ENCODE measurements at regions not wholly inside any gene's neighbourhood (a gene's known extent, or its start where the extent isn't known, plus 50 kb on each side); places are given as distances from the start of the nearest gene placed in this dataset.

DNA sequence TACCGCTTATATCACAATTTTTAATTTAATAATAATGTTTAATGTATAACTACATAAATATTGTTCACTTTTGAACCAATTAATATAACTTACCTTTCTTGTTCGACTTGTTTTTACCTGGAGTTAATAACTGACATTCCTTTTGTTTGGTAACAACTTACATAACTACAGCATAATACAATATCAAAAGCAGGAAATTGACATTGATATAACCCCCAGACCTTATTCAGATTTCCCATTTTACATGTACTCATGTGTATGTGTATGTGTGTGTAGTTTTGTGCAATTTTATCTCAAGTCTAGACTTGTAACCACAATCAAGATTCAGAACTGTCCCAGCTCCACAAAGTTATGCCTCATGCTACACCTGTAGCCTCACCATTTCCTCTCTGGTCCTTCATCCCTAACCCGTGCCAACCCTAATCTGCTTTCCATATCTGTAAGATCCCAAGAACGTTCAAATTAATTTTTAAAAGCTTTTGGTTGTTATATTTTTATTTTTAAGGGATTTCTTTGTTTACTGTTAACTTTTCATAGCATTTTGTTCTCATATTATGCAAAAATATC is 190.6 kb downstream of the MANEA start:
- TF ChIP-seq MAX (IDR thresholded peaks at IDR 0.05), result no peak
- TF ChIP-seq TCF12 (IDR thresholded peaks at IDR 0.05; ENCODE audit: low read depth), result no peak
- no peak for TF ChIP-seq EP300 (IDR thresholded peaks at IDR 0.05; ENCODE audit: borderline replicate concordance)
- TF ChIP-seq FOXM1 (IDR thresholded peaks at IDR 0.05; ENCODE audit: borderline replicate concordance, low read depth), result no peak
- TF ChIP-seq TAF1 (IDR thresholded peaks at IDR 0.05; ENCODE audit: low read depth), result no peak
- TF ChIP-seq, protein P1, sequence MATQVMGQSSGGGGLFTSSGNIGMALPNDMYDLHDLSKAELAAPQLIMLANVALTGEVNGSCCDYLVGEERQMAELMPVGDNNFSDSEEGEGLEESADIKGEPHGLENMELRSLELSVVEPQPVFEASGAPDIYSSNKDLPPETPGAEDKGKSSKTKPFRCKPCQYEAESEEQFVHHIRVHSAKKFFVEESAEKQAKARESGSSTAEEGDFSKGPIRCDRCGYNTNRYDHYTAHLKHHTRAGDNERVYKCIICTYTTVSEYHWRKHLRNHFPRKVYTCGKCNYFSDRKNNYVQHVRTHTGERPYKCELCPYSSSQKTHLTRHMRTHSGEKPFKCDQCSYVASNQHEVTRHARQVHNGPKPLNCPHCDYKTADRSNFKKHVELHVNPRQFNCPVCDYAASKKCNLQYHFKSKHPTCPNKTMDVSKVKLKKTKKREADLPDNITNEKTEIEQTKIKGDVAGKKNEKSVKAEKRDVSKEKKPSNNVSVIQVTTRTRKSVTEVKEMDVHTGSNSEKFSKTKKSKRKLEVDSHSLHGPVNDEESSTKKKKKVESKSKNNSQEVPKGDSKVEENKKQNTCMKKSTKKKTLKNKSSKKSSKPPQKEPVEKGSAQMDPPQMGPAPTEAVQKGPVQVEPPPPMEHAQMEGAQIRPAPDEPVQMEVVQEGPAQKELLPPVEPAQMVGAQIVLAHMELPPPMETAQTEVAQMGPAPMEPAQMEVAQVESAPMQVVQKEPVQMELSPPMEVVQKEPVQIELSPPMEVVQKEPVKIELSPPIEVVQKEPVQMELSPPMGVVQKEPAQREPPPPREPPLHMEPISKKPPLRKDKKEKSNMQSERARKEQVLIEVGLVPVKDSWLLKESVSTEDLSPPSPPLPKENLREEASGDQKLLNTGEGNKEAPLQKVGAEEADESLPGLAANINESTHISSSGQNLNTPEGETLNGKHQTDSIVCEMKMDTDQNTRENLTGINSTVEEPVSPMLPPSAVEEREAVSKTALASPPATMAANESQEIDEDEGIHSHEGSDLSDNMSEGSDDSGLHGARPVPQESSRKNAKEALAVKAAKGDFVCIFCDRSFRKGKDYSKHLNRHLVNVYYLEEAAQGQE (IDR thresholded peaks at IDR 0.05; ENCODE audit: low read depth), result no peak
- TF ChIP-seq CREB1 (IDR thresholded peaks at IDR 0.05; ENCODE audit: low read depth), result no peak
- no peak for TF ChIP-seq CEBPB (IDR thresholded peaks at IDR 0.05)

Measured in Ishikawa (cell line).